Liver (tissue), 8 donors: ENCODE measurements at regions not wholly inside any gene's neighbourhood (a gene's known extent, or its start where the extent isn't known, plus 50 kb on each side); places are given as distances from the start of the nearest gene placed in this dataset.

Experiments used
- DNase-seq: peaks from one replicate; pipeline ENCODE4 v3.0.0-alpha.2; 2017; ENCODE audit warnings: low spot score
- H3K27ac ChIP-seq, 2 donors: one replicate each; pipeline ENCODE4 v1.7.0; 2013; ENCODE audit warnings: inconsistent platforms in 2 of 2, low read length in 2 of 2, control low read depth in 1 of 2, low read depth in 1 of 2, mild to moderate bottlenecking in 1 of 2
- H3K27me3 ChIP-seq, 4 donors: one replicate each; pipeline versions ENCODE4 v1.6.1 to v1.7.0; 2013; ENCODE audit warnings: low read length in 3 of 4, inconsistent platforms in 1 of 4, mild to moderate bottlenecking in 1 of 4, moderate library complexity in 1 of 4; ENCODE audit not compliant: control insufficient read depth in 4 of 4, insufficient read depth in 4 of 4
- H3K36me3 ChIP-seq, 4 donors: one replicate each; pipeline versions ENCODE4 v1.6.1 to v1.7.0; 2013; ENCODE audit warnings: low read length in 3 of 4, mild to moderate bottlenecking in 3 of 4, low read depth in 1 of 4, moderate library complexity in 1 of 4; ENCODE audit not compliant: control insufficient read depth in 4 of 4, insufficient read depth in 3 of 4
- H3K4me1 ChIP-seq, 4 donors: one replicate each; pipeline versions ENCODE4 v1.6.1 to v1.7.0; 2013; ENCODE audit warnings: low read length in 3 of 4, mild to moderate bottlenecking in 3 of 4, moderate library complexity in 1 of 4; ENCODE audit not compliant: control insufficient read depth in 4 of 4, insufficient read depth in 4 of 4
- H3K4me3 ChIP-seq, 3 donors: one replicate each; pipeline versions ENCODE4 v1.6.1 to v1.7.0; 2013; ENCODE audit warnings: low read length in 3 of 3, control low read depth in 1 of 3, low read depth in 1 of 3, mild to moderate bottlenecking in 1 of 3
- H3K9ac ChIP-seq, 2 donors: one replicate each; pipeline ENCODE4 v1.7.0; 2013; ENCODE audit warnings: low read length in 2 of 2, mild to moderate bottlenecking in 2 of 2, moderate library complexity in 2 of 2, control low read depth in 1 of 2, low read depth in 1 of 2
- H3K9me3 ChIP-seq, 4 donors: one replicate each; pipeline versions ENCODE4 v1.6.1 to v1.7.0; 2013; ENCODE audit warnings: low read length in 3 of 4; ENCODE audit not compliant: control insufficient read depth in 4 of 4
- EGR1 ChIP-seq, 2 donors: IDR thresholded peaks; 2 replicates each; pipeline ENCODE4 v1.6.1; 2016 to 2018; ENCODE audit warnings: antibody characterized with exemption in 2 of 2, low read depth in 2 of 2
- FOXA1 ChIP-seq: IDR thresholded peaks from 2 replicates; pipeline ENCODE4 v1.6.1; 2016; ENCODE audit warnings: antibody characterized with exemption
- FOXA2 ChIP-seq: IDR thresholded peaks from 2 replicates; pipeline ENCODE4 v1.6.1; 2016; ENCODE audit warnings: antibody characterized with exemption
- GABPA ChIP-seq, 2 donors: IDR thresholded peaks in 1 of 2; conservative IDR thresholded peaks in 1 of 2; 2 replicates each; pipeline ENCODE4 v1.6.1; 2016; ENCODE audit warnings: antibody characterized with exemption in 2 of 2, mild to moderate bottlenecking in 1 of 2, moderate library complexity in 1 of 2
- HNF4A ChIP-seq, 2 donors: conservative IDR thresholded peaks; 2 replicates each; pipeline ENCODE4 v1.6.1; 2016; ENCODE audit warnings: antibody characterized with exemption in 2 of 2, mild to moderate bottlenecking in 2 of 2
- HNF4G ChIP-seq: IDR thresholded peaks from 2 replicates; pipeline ENCODE4 v1.6.1; 2016; ENCODE audit warnings: antibody characterized with exemption
- JUND ChIP-seq, 2 donors: IDR thresholded peaks; 2 replicates each; pipeline ENCODE4 v1.6.1; 2016; ENCODE audit warnings: antibody characterized with exemption in 2 of 2
- NR2F2 ChIP-seq: IDR thresholded peaks from 2 replicates; pipeline ENCODE4 v1.6.1; 2016; ENCODE audit warnings: antibody characterized with exemption
- RAD21 ChIP-seq, 2 donors: IDR thresholded peaks; 2 replicates each; pipeline ENCODE4 v1.6.1; 2016; ENCODE audit warnings: antibody characterized with exemption in 2 of 2, mild to moderate bottlenecking in 2 of 2
- RXRA ChIP-seq, 2 donors: IDR thresholded peaks; 2 replicates each; pipeline ENCODE4 v1.6.1; 2017 to 2018; ENCODE audit warnings: antibody characterized with exemption in 2 of 2, mild to moderate bottlenecking in 1 of 2
- SP1 ChIP-seq: IDR thresholded peaks from 2 replicates; pipeline ENCODE4 v1.6.1; 2018; ENCODE audit warnings: antibody characterized with exemption, mild to moderate bottlenecking
- TAF1 ChIP-seq: conservative IDR thresholded peaks from 2 replicates; pipeline ENCODE4 v1.6.1; 2016; ENCODE audit warnings: antibody characterized with exemption, mild to moderate bottlenecking
- YY1 ChIP-seq: IDR thresholded peaks from 2 replicates; pipeline ENCODE4 v1.6.1; 2016; ENCODE audit warnings: antibody characterized with exemption, mild to moderate bottlenecking
- WGBS: extraction: QIAGEN DNeasy Blood & Tissue Kit; methylation state at CpG from one replicate; pipeline ENCODE4 v1.1.7; 2013; 5-methylcytosine and 5-hydroxymethylcytosine counted together
- TF ChIP-seq, protein P1 (sequence below): fragments of 150-350 bp; IDR thresholded peaks from 2 replicates; pipeline ENCODE4 v1.5.1; 2017; ENCODE audit warnings: improper control_type of control experiment, low read depth, low read length; ENCODE audit not compliant: missing input control
- TF ChIP-seq, protein P2 (sequence below): IDR thresholded peaks from 2 replicates; pipeline ENCODE4 v1.6.1; 2016; ENCODE audit warnings: antibody characterized with exemption
- TF ChIP-seq, protein P3 (sequence below): IDR thresholded peaks from 2 replicates; pipeline ENCODE4 v1.6.1; 2016; ENCODE audit warnings: antibody characterized with exemption, mild to moderate bottlenecking
- TF ChIP-seq, protein P4 (sequence below): IDR thresholded peaks from 2 replicates; pipeline ENCODE4 v1.6.1; 2016; ENCODE audit warnings: antibody characterized with exemption
- TF ChIP-seq, protein P5 (sequence below): IDR thresholded peaks from 2 replicates; pipeline ENCODE4 v1.6.1; 2016; ENCODE audit warnings: antibody characterized with exemption
- donor health status: healthy.
- donor health status: healthy.
- donor health status: healthy.
- donor health status: healthy.
- donor health status: healthy.

DNA sequence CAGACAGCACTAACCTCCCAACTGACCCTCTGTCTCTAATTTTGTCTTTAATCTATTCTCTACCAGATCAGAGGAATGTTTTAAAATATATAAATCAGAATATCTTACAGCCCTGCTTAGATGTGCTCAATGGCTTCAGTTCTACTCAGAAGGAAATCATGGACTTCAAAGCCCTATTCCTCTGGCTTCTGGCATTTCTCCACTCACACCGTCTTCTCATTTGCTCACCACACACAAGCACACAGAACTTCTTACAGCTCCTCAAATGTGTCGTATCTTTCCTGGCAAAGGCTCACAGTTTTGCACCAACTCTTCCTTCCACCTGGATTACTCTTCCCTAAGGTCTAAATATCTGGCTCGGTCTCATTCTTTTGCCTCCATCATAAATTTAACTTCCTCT lies 71.6 kb upstream of the NUDT7 start:
- H3K4me1 ChIP-seq, result no peaks in the 10 kb centered on the region
- no peak for DNase-seq
- no peaks in the 10 kb centered on the region for H3K9me3 ChIP-seq
- H3K27me3 ChIP-seq, result peaks cover 0 to 5% (median 0%) of the 10 kb centered on the region in 4 donors
- no peak overlapping the region for H3K4me3 ChIP-seq
- H3K27ac ChIP-seq, result no peak overlapping the region
- 77% methylated on average over 3 of the region's 3 CpGs for whole genome bisulfite sequencing
- no peak overlapping the region for H3K9ac ChIP-seq
- TF ChIP-seq HNF4A (conservative IDR thresholded peaks at IDR 0.05) (no peak), JUND (IDR thresholded peaks at IDR 0.05) (no peak), FOXA1 (no peak), FOXA2 (no peak), EGR1 (IDR thresholded peaks at IDR 0.05; ENCODE audit: low read depth in 2 of 2) (no peak), RAD21 (IDR thresholded peaks at IDR 0.05) (no peak), HNF4G (no peak), TAF1 (no peak), YY1 (no peak), RXRA (IDR thresholded peaks at IDR 0.05) (no peak), GABPA (IDR thresholded peaks at IDR 0.05 in 1 of 2, conservative IDR thresholded peaks at IDR 0.05 in 1 of 2) (no peak)
- TF ChIP-seq, protein P1, sequence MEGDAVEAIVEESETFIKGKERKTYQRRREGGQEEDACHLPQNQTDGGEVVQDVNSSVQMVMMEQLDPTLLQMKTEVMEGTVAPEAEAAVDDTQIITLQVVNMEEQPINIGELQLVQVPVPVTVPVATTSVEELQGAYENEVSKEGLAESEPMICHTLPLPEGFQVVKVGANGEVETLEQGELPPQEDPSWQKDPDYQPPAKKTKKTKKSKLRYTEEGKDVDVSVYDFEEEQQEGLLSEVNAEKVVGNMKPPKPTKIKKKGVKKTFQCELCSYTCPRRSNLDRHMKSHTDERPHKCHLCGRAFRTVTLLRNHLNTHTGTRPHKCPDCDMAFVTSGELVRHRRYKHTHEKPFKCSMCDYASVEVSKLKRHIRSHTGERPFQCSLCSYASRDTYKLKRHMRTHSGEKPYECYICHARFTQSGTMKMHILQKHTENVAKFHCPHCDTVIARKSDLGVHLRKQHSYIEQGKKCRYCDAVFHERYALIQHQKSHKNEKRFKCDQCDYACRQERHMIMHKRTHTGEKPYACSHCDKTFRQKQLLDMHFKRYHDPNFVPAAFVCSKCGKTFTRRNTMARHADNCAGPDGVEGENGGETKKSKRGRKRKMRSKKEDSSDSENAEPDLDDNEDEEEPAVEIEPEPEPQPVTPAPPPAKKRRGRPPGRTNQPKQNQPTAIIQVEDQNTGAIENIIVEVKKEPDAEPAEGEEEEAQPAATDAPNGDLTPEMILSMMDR, result no peak
- TF ChIP-seq, protein P2, sequence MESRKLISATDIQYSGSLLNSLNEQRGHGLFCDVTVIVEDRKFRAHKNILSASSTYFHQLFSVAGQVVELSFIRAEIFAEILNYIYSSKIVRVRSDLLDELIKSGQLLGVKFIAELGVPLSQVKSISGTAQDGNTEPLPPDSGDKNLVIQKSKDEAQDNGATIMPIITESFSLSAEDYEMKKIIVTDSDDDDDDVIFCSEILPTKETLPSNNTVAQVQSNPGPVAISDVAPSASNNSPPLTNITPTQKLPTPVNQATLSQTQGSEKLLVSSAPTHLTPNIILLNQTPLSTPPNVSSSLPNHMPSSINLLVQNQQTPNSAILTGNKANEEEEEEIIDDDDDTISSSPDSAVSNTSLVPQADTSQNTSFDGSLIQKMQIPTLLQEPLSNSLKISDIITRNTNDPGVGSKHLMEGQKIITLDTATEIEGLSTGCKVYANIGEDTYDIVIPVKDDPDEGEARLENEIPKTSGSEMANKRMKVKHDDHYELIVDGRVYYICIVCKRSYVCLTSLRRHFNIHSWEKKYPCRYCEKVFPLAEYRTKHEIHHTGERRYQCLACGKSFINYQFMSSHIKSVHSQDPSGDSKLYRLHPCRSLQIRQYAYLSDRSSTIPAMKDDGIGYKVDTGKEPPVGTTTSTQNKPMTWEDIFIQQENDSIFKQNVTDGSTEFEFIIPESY, result no peak
- TF ChIP-seq, protein P3, sequence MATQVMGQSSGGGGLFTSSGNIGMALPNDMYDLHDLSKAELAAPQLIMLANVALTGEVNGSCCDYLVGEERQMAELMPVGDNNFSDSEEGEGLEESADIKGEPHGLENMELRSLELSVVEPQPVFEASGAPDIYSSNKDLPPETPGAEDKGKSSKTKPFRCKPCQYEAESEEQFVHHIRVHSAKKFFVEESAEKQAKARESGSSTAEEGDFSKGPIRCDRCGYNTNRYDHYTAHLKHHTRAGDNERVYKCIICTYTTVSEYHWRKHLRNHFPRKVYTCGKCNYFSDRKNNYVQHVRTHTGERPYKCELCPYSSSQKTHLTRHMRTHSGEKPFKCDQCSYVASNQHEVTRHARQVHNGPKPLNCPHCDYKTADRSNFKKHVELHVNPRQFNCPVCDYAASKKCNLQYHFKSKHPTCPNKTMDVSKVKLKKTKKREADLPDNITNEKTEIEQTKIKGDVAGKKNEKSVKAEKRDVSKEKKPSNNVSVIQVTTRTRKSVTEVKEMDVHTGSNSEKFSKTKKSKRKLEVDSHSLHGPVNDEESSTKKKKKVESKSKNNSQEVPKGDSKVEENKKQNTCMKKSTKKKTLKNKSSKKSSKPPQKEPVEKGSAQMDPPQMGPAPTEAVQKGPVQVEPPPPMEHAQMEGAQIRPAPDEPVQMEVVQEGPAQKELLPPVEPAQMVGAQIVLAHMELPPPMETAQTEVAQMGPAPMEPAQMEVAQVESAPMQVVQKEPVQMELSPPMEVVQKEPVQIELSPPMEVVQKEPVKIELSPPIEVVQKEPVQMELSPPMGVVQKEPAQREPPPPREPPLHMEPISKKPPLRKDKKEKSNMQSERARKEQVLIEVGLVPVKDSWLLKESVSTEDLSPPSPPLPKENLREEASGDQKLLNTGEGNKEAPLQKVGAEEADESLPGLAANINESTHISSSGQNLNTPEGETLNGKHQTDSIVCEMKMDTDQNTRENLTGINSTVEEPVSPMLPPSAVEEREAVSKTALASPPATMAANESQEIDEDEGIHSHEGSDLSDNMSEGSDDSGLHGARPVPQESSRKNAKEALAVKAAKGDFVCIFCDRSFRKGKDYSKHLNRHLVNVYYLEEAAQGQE, result no peak
- TF ChIP-seq, protein P4, sequence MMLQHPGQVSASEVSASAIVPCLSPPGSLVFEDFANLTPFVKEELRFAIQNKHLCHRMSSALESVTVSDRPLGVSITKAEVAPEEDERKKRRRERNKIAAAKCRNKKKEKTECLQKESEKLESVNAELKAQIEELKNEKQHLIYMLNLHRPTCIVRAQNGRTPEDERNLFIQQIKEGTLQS, result no peak
- H3K36me3 ChIP-seq, result no peaks in the 10 kb centered on the region

DNA sequence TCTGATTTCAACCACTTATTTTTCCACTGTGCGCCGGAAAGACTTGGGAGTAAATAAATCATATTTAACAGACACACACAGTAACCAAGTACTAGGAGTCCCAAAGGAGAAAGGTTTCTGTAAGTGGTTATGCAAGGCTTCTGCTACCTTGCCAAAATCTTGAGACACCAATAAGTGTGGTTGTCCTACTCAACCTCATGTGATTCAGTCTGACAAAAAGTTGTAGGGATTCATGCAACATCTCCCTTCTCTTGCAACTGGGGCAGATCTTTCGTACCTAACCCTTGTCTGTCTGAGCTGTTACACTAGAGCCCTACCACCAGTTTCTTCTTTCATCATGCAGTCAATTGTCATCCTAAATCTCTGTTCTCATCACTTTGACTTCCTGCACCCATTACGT lies 69.9 kb upstream of the NUDT7 start:
- Histone ChIP-seq H3K4me1 (no peaks in the 10 kb centered on the region), H3K9ac (no peak overlapping the region), H3K27ac (no peak overlapping the region), H3K27me3 (peaks cover 0 to 5% (median 0%) of the 10 kb centered on the region in 4 donors), H3K36me3 (no peaks in the 10 kb centered on the region), H3K9me3 (no peaks in the 10 kb centered on the region), H3K4me3 (no peak overlapping the region)
- no peak for DNase-seq
- 87% methylated on average over 4 of the region's 4 CpGs for WGBS
- no peak for TF ChIP-seq EGR1 (IDR thresholded peaks at IDR 0.05; ENCODE audit: low read depth in 2 of 2)
- TF ChIP-seq FOXA1, result no peak
- TF ChIP-seq YY1, result no peak
- no peak for TF ChIP-seq FOXA2
- TF ChIP-seq RAD21 (IDR thresholded peaks at IDR 0.05), result no peak
- TF ChIP-seq HNF4G, result no peak
- TF ChIP-seq JUND (IDR thresholded peaks at IDR 0.05), result no peak
- TF ChIP-seq GABPA (IDR thresholded peaks at IDR 0.05 in 1 of 2, conservative IDR thresholded peaks at IDR 0.05 in 1 of 2), result no peak
- no peak for TF ChIP-seq SP1
- TF ChIP-seq, protein P3, result no peak
- TF ChIP-seq, protein P5, sequence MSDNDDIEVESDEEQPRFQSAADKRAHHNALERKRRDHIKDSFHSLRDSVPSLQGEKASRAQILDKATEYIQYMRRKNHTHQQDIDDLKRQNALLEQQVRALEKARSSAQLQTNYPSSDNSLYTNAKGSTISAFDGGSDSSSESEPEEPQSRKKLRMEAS, result no peak
- TF ChIP-seq RXRA (IDR thresholded peaks at IDR 0.05), result no peak
- no peak for TF ChIP-seq HNF4A (conservative IDR thresholded peaks at IDR 0.05)
- TF ChIP-seq, protein P2, result no peak
- TF ChIP-seq, protein P4, result no peak
- TF ChIP-seq NR2F2, result no peak
